ENCODE measurements at regions not wholly inside any gene's neighbourhood (a gene's known extent, or its start where the extent isn't known, plus 50 kb on each side); places are given as distances from the start of the nearest gene placed in this dataset.
"Not testable (repeated sequence)": the region's sequence is repeated elsewhere in the genome, so short reads cannot be mapped to it uniquely, and the experiment has no call there.

DNA sequence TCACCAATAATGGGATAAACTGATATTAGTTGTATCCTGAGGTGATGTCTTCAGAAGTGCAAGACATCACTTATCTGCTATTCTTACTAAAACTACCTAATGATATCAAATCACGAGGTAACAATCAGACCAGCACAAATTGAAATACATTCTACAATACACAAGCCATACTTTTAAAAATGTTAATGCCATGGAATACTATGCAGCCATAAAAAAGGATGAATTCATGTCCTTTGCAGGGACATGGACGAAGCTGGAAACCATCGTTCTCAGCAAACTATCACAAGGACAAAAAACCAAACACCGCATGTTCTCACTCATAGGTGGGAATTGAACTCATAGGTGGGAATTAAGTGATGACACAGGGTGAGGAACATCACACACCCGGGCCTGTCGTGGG lies 129.3 kb downstream of the SST start:
- DNase-seq (ENCODE audit: low read depth in 2 of 2): no peak

- DNase-seq (ENCODE audit: low read depth in 2 of 2): no peak
Measured at GRCh38 chr3:187536185-187536584, 134.0 kb downstream of the SST start.

GRCh38 chr3:187533797-187534196 lies 136.4 kb downstream of the SST start:
- no peak for DNase-seq (ENCODE audit: low read depth in 2 of 2)

DNA sequence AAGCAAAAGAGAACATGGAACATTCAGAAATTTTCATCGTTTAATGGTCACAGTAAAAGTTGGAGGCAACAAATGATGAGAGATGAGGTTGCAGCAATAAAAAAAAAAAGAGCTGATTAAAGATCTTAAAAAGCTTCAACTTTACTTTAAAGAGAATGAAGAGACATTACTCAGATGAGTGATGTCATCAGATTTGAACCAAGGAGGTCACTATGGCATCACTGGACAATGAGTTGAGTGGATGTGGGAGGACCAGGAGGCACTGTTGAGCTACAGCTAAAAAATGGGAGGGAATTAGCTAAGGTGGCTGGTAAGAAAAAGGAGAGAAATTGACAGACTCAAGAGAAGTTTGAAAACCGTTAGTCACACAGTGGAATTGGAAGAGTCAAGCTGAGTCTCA lies 138.4 kb downstream of the SST start:
- DNase-seq (ENCODE audit: low read depth in 2 of 2): no peak

- DNase-seq (ENCODE audit: low read depth in 2 of 2): no peak
Measured at GRCh38 chr3:187522890-187523289, 147.3 kb downstream of the SST start.

GRCh38 chr3:187522293-187522692 lies 147.9 kb downstream of the SST start:
- no peak for DNase-seq (ENCODE audit: low read depth in 2 of 2)

DNA sequence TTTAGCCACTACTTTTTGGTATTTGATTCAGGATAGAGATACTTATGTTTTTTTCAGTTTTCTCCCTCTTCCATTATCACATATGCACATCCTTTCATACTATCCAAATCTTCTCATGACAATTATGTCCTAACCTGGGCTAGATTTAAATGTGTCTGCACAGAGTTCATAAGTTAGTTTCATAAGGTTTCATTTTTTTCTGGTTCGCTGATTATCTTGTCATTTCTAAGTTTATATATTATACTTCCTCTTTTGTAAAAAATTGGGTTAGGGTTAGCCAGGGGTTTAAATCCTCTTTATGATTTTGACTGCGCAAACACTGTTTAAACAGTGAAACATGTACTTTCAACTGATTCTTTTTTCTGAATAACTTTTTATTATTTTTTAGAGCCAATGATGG lies 148.6 kb downstream of the SST start:
- DNase-seq (ENCODE audit: low read depth in 2 of 2): no peak

- no peak for DNase-seq (ENCODE audit: low read depth in 2 of 2)
Measured at GRCh38 chr3:187520027-187520945, 149.9 kb downstream of the SST start.

- DNase-seq (ENCODE audit: low read depth in 2 of 2): no peak
Measured at GRCh38 chr3:187519428-187519890, 150.7 kb downstream of the SST start.

- DNase-seq (ENCODE audit: low read depth in 2 of 2): no peak
Measured at GRCh38 chr3:187518616-187519015, 150.4 kb downstream of the RTP4 start.

DNA sequence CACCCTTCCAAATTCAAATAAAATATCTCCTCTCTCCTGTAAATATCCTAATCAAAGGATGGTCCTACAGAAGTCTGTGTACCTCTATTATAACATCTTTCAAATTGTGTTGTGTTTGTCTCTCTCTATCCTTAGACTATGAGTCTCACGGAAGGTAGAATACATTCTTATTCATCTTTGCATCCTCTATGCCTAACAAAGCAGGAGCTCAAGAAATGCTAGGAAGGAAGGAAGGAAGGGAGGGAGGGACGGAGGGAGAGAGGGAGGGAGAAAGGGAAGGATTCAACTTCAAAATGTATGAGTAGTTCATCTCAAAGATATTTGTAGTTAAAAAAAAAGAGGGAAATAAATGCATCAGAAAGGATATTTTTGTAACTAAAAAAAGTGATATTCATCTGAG lies 150.0 kb downstream of the RTP4 start:
- no peak for DNase-seq (ENCODE audit: low read depth in 2 of 2)

- no peak for DNase-seq (ENCODE audit: low read depth in 2 of 2)
Measured at GRCh38 chr3:187516446-187517185, 148.4 kb downstream of the RTP4 start.

DNA sequence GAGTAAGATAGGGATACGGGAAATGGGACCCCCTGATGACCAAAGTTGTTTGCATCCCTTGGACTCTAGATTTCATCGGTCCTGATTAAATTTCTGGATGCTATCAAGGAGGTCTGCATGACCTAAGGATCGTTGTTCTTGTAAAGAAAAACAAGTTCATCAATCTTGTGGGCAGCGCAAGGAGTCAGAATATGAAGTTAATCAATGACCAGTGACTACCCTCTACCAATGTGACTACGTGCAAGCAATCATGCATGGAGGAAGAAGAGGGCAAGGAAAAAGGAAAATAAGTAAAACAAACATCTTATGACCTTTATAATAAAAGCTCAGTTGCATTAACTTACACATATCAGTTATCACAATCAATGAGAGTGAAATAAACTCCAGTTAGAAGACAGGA lies 139.7 kb downstream of the RTP4 start:
- no peak for DNase-seq (ENCODE audit: low read depth in 2 of 2)

DNA sequence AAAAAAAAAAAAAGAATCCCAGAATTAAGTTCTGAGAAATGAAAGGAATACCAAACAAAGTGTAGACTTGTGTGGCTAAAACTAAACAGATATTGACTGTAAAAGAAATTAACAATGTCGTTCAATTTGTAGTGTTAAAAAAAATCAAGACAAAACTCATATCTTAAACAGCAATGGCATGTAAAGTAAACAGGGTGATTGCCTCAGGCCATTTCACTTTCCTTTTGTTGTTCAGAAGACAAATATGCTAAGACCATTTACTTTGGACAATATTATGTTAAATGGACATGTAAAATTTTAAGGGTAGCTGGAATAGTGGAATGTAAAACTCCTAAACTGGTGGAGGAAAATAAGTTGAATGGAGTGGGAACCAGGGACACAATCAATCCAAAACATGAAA lies 139.1 kb downstream of the RTP4 start:
- DNase-seq (ENCODE audit: low read depth in 2 of 2): no peak

- no peak for DNase-seq (ENCODE audit: low read depth in 2 of 2)
Measured at GRCh38 chr3:187504435-187504834, 136.2 kb downstream of the RTP4 start.

DNA sequence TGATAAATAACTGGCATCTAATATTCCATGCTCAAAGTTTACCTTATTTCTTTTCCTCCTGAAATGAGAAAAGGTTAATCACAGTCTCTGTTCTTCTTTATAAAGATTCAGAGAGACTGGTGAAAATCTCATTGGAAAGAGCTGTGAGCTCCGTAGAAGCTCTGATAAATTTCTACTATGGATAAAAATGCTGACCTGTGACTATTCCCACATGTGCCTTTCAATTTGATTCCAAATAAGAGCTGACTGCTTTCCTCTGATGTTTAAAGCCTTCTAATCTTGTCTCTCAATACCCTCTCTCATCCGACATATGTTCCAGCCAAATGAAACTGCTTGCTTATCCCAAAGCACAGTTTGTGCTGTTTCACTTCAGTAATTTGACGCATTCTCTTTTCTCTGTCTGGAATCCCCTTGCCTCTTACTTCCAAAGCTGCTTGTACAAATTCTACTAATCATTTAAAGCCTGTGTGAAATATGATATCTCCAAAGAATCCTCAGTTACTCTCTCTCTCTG lies 130.1 kb downstream of the RTP4 start:
- DNase-seq (ENCODE audit: low read depth in 2 of 2): no peak

DNA sequence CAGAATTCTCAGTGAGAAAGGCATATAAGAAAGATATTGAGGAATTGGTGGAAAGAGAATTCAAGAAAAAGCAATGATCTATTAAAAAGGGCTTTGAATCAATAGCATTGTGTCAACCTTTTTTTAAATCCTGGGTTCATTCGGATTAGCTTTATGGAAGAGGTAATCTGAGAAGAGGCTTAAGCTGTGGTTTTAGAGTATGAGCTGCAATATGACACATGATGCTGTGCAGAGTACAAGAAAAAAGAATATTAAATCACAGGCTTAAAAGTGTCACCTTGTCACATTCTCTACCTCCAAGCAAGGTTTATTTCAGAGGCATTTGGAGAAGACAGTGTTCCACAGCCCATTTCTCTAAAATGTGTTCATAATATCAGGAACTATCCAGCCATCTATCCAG lies 128.9 kb downstream of the RTP4 start:
- DNase-seq (ENCODE audit: low read depth in 2 of 2): no peak

DNA sequence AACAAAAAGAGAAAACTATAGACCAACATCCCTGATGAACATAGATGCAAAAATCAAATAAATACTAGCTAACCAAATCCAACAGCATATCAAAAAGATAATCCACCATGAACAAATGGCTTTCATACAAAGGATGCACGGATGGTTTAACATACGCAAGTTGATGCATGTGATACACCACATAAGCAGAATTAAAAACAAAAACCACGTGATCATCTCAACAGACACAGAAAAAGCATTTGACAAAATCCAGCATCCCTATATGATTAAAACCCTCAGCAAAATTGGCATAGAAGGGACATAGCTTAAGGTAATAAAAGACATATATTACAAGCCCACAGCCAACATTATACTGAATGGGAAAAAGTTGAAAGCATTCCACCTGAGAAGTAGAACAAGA lies 125.9 kb downstream of the RTP4 start:
- DNase-seq (ENCODE audit: low read depth in 2 of 2): not testable (repeated sequence)

- DNase-seq (ENCODE audit: low read depth in 2 of 2): no peak
Measured at GRCh38 chr3:187491371-187491770, 123.2 kb downstream of the RTP4 start.

DNA sequence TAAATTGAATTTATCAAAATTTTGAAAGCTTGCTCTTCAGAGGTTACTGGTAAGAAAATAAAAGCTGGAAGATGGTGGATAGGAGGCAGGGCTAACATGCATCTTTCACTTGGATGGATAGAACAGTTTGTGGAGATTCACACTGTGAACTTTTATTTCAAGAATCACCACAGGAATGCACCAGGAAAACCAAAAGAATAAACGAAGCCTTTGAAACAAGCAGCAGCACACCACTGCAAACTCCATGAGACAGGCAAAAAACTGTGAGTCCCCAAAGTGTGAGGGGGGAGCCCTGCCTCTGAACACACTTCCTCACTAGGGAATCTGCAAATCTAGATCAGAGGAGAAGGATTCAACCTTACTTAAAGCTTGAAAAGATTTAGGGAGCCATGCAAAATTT lies 122.2 kb downstream of the RTP4 start:
- DNase-seq (ENCODE audit: low read depth in 2 of 2): no peak

DNA sequence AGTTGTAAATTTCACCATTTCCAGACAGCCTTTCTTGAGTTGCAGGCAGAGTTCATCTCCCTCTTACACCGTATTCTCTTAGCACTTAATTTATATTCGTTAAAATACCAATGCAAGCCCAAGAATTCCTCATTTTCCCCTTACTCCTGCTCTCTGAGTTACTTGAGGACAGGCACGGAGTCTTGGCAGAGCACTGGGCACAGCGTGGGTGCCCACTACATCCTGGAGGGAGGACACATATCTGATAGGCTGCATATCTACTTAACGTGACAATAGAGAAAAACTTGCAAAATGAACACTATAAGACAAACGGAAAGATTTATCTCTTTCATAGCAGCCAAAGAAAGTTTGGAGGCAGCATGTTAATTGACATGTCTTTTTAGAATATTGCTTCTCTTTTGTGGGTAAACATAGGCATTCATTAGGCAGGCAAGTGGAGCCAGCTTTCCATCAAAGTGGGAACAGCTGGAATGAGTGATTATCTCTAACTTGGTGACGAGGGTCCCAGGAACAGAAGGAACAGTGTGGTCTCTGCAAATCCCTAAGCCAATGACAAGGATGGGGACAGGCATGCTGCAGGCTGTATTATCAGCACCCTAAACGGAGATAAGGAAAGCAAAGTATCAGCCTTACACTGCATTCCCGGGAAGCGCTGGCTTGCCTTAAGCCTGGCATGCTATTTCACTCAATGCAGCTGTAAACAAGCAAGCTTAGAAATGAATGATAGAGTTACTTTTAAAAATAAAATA lies 116.5 kb downstream of the RTP4 start:
- DNase-seq (ENCODE audit: low read depth in 2 of 2): no peak

DNA sequence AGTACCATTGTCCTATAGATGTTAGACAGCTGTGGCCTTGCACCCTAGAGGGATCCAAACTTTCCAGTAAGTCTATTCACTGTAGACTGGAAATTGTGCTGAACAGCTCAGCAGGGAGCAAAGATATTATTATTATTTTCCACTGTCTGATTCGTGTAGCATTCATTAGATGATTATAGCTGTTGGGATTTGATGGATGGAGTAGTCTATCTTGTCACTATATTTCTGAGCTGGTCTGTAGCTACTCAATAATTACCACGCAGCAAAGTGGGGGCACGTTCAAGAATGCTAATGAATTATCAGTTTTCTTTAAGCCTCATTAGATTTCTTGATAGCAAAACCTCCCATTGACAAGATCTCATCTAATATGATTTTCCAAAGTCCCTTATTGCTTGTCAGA lies 113.2 kb downstream of the RTP4 start:
- DNase-seq (ENCODE audit: low read depth in 2 of 2): no peak
